Naive thymus-derived CD4-positive, alpha-beta T cell (primary cell): ENCODE measurements at regions not wholly inside any gene's neighbourhood (a gene's known extent, or its start where the extent isn't known, plus 50 kb on each side); places are given as distances from the start of the nearest gene placed in this dataset.

ENCODE experiments used
- ATAC-seq: fragments of 150-1000 bp; cut with Tn5 transposase; 2 replicates; pipeline ENCODE4 v1.10.0; 2021; ENCODE audit warnings: mild to moderate bottlenecking, moderate library complexity
- CTCF ChIA-PET: fragments of 350-600 bp; sonication (Branson Sonifier 250); formaldehyde crosslinking; loops from one replicate; lab custom pipeline; 2021; ENCODE audit warnings: antibody characterized with exemption; lab: Charles Lee
- POLR2A ChIA-PET: fragments of 350-600 bp; sonication (Branson Sonifier 250); formaldehyde crosslinking; loops from one replicate; lab custom pipeline; 2021; ENCODE audit warnings: antibody characterized with exemption, inconsistent platforms; lab: Charles Lee
- DNase-seq, 9 donors: peaks; one replicate each; pipeline versions ENCODE4 v3.0.0 to v3.0.0-alpha.2; 2020 to 2022; ENCODE audit warnings: mixed read lengths in 1 of 9
- H3K27ac ChIP-seq: one replicate; pipeline ENCODE4 v1.7.0; 2013; ENCODE audit warnings: mild to moderate bottlenecking, low read depth, low read length, moderate library complexity
- H3K27me3 ChIP-seq, 2 donors: one replicate each; pipeline ENCODE4 v1.7.0; 2013; ENCODE audit warnings: low read length in 2 of 2, mild to moderate bottlenecking in 2 of 2, moderate library complexity in 2 of 2; ENCODE audit not compliant: control insufficient read depth in 2 of 2, insufficient read depth in 2 of 2
- H3K36me3 ChIP-seq, 3 experiments: 1 replicate in 2 of 3; 2 replicates in 1 of 3; pipeline ENCODE4 v1.7.0; 2013; ENCODE audit warnings: low read length in 3 of 3, mild to moderate bottlenecking in 3 of 3, moderate library complexity in 1 of 3; ENCODE audit not compliant: insufficient read depth in 3 of 3, control insufficient read depth in 2 of 3
- H3K4me1 ChIP-seq, 2 donors: one replicate each; pipeline ENCODE4 v1.7.0; 2013; ENCODE audit warnings: low read length in 2 of 2, mild to moderate bottlenecking in 2 of 2, moderate library complexity in 1 of 2; ENCODE audit not compliant: control insufficient read depth in 2 of 2, insufficient read depth in 2 of 2
- H3K4me3 ChIP-seq: 2 replicates; pipeline ENCODE4 v1.7.0; 2013; ENCODE audit warnings: mild to moderate bottlenecking, low read length
- H3K9me3 ChIP-seq, 3 experiments: 1 replicate in 2 of 3; 2 replicates in 1 of 3; pipeline ENCODE4 v1.7.0; 2013; ENCODE audit warnings: low read length in 3 of 3; ENCODE audit not compliant: control insufficient read depth in 2 of 3
- H3K27ac Mint-ChIP-seq, 9 donors: one replicate each; pipeline ENCODE4 v1.8.0; 2020 to 2022; ENCODE audit warnings: mixed read lengths in 9 of 9, mild to moderate bottlenecking in 8 of 9, moderate library complexity in 5 of 9, inconsistent platforms in 2 of 9
- H3K27me3 Mint-ChIP-seq, 5 donors: one replicate each; pipeline ENCODE4 v1.8.0; 2021 to 2022; ENCODE audit warnings: mixed read lengths in 5 of 5, mild to moderate bottlenecking in 1 of 5
- H3K36me3 Mint-ChIP-seq, 5 donors: one replicate each; pipeline ENCODE4 v1.8.0; 2020 to 2022; ENCODE audit warnings: mixed read lengths in 5 of 5, mild to moderate bottlenecking in 3 of 5, inconsistent platforms in 1 of 5
- H3K4me1 Mint-ChIP-seq, 7 donors: one replicate each; pipeline ENCODE4 v1.8.0; 2020 to 2022; ENCODE audit warnings: mixed read lengths in 7 of 7, mild to moderate bottlenecking in 3 of 7, inconsistent platforms in 1 of 7
- H3K4me3 Mint-ChIP-seq, 10 donors: one replicate each; pipeline ENCODE4 v1.8.0; 2020 to 2022; ENCODE audit warnings: mild to moderate bottlenecking in 10 of 10, mixed read lengths in 10 of 10, moderate library complexity in 6 of 10, inconsistent platforms in 2 of 10
- H3K9me3 Mint-ChIP-seq, 11 donors: one replicate each; pipeline ENCODE4 v1.8.0; 2020 to 2022; ENCODE audit warnings: mixed read lengths in 11 of 11, mild to moderate bottlenecking in 4 of 11, inconsistent platforms in 1 of 11, moderate library complexity in 1 of 11
- intact Hi-C, 2 donors: fragments of 100-400 bp; cut with micrococcal nuclease; formaldehyde crosslinking; loops; one replicate each; pipeline ENCODE4 v1.15.1; 2023

DNA sequence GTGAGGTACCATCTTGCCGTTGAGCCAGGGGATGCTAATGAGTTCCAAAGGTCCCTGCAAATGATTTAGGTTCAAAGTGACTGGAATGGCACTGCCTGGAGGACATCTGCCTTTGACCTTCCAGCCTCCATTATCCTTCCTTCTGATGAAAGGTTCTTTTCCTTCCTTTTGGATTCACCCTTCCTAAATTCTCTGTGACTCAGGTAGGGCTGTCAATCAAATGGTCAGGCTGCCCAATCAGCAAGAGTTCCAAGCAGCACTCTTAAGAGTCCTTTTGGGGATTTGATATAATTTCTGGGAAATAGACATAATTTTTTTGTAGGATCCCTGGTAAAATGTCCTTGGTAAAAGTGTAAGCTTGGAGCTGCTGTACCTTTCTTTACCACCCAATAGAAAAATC is 58.8 kb upstream of the LMO4 start:
- Histone ChIP-seq H3K4me3 (no peak overlapping the region), H3K27ac (no peak overlapping the region), H3K9me3 (no peaks in the 10 kb centered on the region), H3K4me1 (no peaks in the 10 kb centered on the region), H3K27me3 (no peaks in the 10 kb centered on the region), H3K36me3 (no peaks in the 10 kb centered on the region)
- ATAC-seq (no peak), DNase-seq (no peak)
- H3K9me3 Mint-ChIP-seq: no peaks in the 10 kb centered on the region
- H3K27me3 Mint-ChIP-seq: peaks cover 15 to 37% (median 32%) of the 10 kb centered on the region in 5 donors
- no peaks in the 10 kb centered on the region for H3K4me1 Mint-ChIP-seq
- H3K4me3 Mint-ChIP-seq: no peak overlapping the region
- H3K36me3 Mint-ChIP-seq: no peaks in the 10 kb centered on the region
- H3K27ac Mint-ChIP-seq: no peak overlapping the region
- POLR2A ChIA-PET: no interaction called here
- CTCF ChIA-PET: interaction anchor here (0.6 kb wide), 1 partner anchor 25 kb away, joined by 4 read pairs; no protein-coding TSS in a partner anchor
- intact Hi-C loops: loop anchor here in 1 of 2 donors (10.0 kb wide), 1 partner anchor 135 kb away; no protein-coding TSS in a partner anchor

DNA sequence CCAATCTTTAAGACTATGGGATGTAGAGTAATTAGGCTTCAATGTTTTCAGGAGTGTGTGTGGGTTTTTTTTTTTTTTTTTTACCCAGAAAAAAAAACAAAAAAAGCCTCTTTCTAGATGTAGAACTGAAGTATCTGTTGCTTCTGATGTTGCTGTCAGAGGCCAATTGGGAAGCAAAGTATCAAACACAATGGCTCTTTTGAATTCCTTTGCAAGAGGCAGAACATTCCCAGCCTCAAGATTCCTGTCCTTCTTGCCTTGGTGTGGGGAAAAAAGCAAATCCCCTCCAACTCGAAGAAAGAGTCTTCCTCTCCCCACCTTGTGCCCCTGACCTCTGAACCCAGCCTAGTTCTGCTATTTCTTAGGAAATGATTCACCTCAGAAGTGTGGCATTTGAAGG is 55.4 kb upstream of the LMO4 start:
- H3K4me3 Mint-ChIP-seq: no peak overlapping the region
- DNase-seq (no peak), ATAC-seq (no peak)
- intact Hi-C loops: loop anchor here in 1 of 2 donors (10.0 kb wide), 1 partner anchor 138 kb away; no protein-coding TSS in a partner anchor
- H3K27me3 Mint-ChIP-seq: peaks cover 14 to 33% (median 21%) of the 10 kb centered on the region in 5 donors
- Histone ChIP-seq H3K4me3 (no peak overlapping the region), H3K9me3 (no peaks in the 10 kb centered on the region), H3K27ac (no peak overlapping the region), H3K36me3 (no peaks in the 10 kb centered on the region), H3K4me1 (no peaks in the 10 kb centered on the region), H3K27me3 (no peaks in the 10 kb centered on the region)
- H3K36me3 Mint-ChIP-seq: no peaks in the 10 kb centered on the region
- H3K4me1 Mint-ChIP-seq: no peaks in the 10 kb centered on the region
- H3K27ac Mint-ChIP-seq: no peak overlapping the region
- ChIA-PET POLR2A (no interaction called here), CTCF (no interaction called here)
- H3K9me3 Mint-ChIP-seq: no peaks in the 10 kb centered on the region

DNA sequence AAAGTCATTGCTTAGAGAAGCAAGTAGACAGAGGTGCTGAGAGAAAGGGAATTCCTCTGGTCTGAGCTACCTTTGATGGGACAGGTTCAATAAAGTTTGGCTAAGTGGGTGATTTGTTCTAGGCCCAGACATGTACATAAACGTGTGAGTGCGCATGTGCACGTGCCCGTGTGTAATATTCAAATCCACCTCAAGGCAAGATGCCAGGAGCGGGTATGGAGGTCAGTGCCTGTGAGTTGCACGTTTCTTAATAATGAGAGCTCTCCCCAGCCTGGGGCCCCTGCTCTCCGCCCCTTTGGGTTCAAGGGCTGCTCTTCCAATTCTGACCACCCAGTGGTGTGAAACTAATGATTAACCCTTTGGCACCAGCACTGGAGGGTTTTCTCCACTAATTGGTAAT is 53.8 kb upstream of the LMO4 start:
- Histone ChIP-seq H3K27ac (no peak overlapping the region), H3K36me3 (no peaks in the 10 kb centered on the region), H3K4me3 (no peak overlapping the region), H3K4me1 (no peaks in the 10 kb centered on the region), H3K27me3 (no peaks in the 10 kb centered on the region), H3K9me3 (no peaks in the 10 kb centered on the region)
- POLR2A ChIA-PET: no interaction called here
- no peaks in the 10 kb centered on the region for H3K36me3 Mint-ChIP-seq
- H3K4me3 Mint-ChIP-seq: no peak overlapping the region
- no peaks in the 10 kb centered on the region for H3K4me1 Mint-ChIP-seq
- no peak for DNase-seq
- intact Hi-C loops: loop anchor here in 1 of 2 donors (10.0 kb wide), 1 partner anchor 140 kb away; no protein-coding TSS in a partner anchor
- peaks cover 14 to 35% (median 21%) of the 10 kb centered on the region in 5 donors for H3K27me3 Mint-ChIP-seq
- CTCF ChIA-PET: no interaction called here
- no peak overlapping the region for H3K27ac Mint-ChIP-seq
- no peaks in the 10 kb centered on the region for H3K9me3 Mint-ChIP-seq
- ATAC-seq: no peak

DNA sequence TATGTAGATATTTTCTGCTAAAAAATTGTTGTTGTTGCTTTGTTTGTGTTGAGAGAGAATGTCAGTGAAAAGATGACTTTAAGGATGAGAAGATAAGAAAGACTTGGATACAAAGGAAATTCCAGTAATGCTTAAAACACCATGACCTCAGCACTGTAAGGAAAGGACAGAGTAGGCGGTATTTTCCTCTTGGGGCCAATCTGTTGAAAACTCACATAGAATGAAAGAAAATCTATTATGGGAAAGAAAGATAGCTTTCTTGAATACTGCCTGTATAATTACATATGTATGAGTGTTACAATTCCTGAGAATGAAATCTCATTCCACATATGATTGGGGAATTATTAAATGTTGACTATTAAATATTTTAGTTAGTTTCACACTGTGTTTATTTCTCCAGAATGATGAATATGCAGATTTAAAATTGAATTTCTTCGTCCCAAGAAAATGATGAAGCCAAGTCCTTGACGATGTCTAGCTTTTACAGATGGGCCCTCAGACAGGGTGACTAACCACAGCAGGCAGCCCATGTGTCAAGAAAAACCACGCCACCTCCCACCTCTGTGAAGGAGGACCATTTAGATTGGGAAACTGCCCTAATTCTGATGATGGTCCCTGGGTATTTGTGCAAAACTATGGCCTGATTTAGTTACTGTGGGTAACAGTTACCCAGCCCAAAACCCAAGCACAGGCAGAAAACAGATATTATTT is 49.7 kb upstream of the LMO4 start:
- intact Hi-C loops: loop anchor here in 1 of 2 donors (10.0 kb wide), 1 partner anchor 144 kb away; no protein-coding TSS in a partner anchor
- H3K4me3 Mint-ChIP-seq: no peak overlapping the region
- Histone ChIP-seq H3K36me3 (no peaks in the 10 kb centered on the region), H3K4me3 (no peak overlapping the region), H3K4me1 (no peaks in the 10 kb centered on the region), H3K27me3 (no peaks in the 10 kb centered on the region), H3K9me3 (no peaks in the 10 kb centered on the region), H3K27ac (no peak overlapping the region)
- no peak for ATAC-seq
- H3K4me1 Mint-ChIP-seq: no peaks in the 10 kb centered on the region
- no peaks in the 10 kb centered on the region for H3K36me3 Mint-ChIP-seq
- DNase-seq: no peak
- H3K27me3 Mint-ChIP-seq: peaks cover 11 to 25% (median 14%) of the 10 kb centered on the region in 5 donors
- CTCF ChIA-PET: interaction anchor here (0.7 kb wide), 1 partner anchor 687 kb away, joined by 3 read pairs; no protein-coding TSS in a partner anchor
- no peaks in the 10 kb centered on the region for H3K9me3 Mint-ChIP-seq
- no peak overlapping the region for H3K27ac Mint-ChIP-seq
- POLR2A ChIA-PET: no interaction called here
